AG04450 (cell line): ENCODE measurements at regions not wholly inside any gene's neighbourhood (a gene's known extent, or its start where the extent isn't known, plus 50 kb on each side); places are given as distances from the start of the nearest gene placed in this dataset.

Source experiments
- CTCF ChIA-PET: fragments of 300-600, 350-600 bp; formaldehyde crosslinking; extraction: SDS; loops from one replicate; lab custom pipeline; 2022; ENCODE audit warnings: antibody characterized with exemption, inconsistent platforms; lab: Charles Lee
- POLR2A ChIA-PET: fragments of 350-600 bp; formaldehyde crosslinking; extraction: SDS; loops from one replicate; lab custom pipeline; 2021; ENCODE audit warnings: antibody characterized with exemption, inconsistent platforms; lab: Yijun Ruan, JAX
- DNase-seq: peaks from one replicate; pipeline ENCODE4 v3.0.0-alpha.2; 2011; ENCODE audit warnings: low read depth, low spot score
- H3K27ac ChIP-seq: one replicate; pipeline ENCODE4 v1.5.1; 2012; ENCODE audit warnings: low read depth, low read length, control low read depth
- H3K27me3 ChIP-seq: one replicate; pipeline ENCODE4 v1.6.0; 2012; ENCODE audit warnings: low read length; ENCODE audit not compliant: control insufficient read depth, insufficient read depth
- H3K4me3 ChIP-seq: 2 replicates; pipeline ENCODE4 v1.5.1; 2011; ENCODE audit warnings: mild to moderate bottlenecking, low read depth, low read length, control low read depth
- H3K9me3 ChIP-seq: 2 replicates; pipeline ENCODE4 v1.5.1; 2012; ENCODE audit warnings: low read length; ENCODE audit not compliant: control insufficient read depth, insufficient read depth
- TF ChIP-seq, protein P1 (sequence below): IDR thresholded peaks from 2 replicates; pipeline ENCODE4 v1.5.1; 2011; ENCODE audit warnings: low read depth, low read length, control low read depth, inconsistent platforms

DNA sequence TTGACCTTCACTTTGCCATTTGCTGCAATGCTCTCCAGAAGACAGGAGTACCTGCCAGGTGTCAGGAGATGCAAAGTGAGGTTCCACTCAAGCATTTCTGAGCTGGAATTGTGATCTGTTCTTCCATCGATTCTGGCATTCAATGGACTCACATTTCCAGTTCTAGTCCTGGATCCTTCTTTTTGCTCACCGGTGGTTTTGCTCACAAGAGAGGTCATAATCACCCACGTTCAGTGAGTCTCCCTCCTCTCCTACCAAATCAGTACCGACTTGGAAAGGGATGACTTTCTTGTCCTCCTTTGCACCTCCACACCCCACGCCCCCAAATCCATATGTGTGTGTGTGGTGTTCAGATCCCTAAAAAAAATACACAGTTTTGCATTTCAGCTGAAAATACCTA is 206.7 kb upstream of the IGF1R start:
- Histone ChIP-seq H3K27ac (no peak overlapping the region), H3K27me3 (no peaks in the 10 kb centered on the region), H3K9me3 (no peaks in the 10 kb centered on the region), H3K4me3 (no peak overlapping the region)
- DNase-seq, result no peak
- CTCF ChIA-PET, result interaction anchor here (0.6 to 6.5 kb wide), 25 partner anchors 9 to 1315 kb away, joined by 3 to 69 read pairs (median 5); partner anchors contain the start of gene IGF1R
- POLR2A ChIA-PET, result no interaction called here
- TF ChIP-seq, protein P1, sequence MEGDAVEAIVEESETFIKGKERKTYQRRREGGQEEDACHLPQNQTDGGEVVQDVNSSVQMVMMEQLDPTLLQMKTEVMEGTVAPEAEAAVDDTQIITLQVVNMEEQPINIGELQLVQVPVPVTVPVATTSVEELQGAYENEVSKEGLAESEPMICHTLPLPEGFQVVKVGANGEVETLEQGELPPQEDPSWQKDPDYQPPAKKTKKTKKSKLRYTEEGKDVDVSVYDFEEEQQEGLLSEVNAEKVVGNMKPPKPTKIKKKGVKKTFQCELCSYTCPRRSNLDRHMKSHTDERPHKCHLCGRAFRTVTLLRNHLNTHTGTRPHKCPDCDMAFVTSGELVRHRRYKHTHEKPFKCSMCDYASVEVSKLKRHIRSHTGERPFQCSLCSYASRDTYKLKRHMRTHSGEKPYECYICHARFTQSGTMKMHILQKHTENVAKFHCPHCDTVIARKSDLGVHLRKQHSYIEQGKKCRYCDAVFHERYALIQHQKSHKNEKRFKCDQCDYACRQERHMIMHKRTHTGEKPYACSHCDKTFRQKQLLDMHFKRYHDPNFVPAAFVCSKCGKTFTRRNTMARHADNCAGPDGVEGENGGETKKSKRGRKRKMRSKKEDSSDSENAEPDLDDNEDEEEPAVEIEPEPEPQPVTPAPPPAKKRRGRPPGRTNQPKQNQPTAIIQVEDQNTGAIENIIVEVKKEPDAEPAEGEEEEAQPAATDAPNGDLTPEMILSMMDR, result no peak

- ChIA-PET CTCF (interaction anchor here (0.6 to 6.5 kb wide), 28 partner anchors 10 to 1314 kb away, joined by 3 to 69 read pairs (median 4); partner anchors contain the start of gene IGF1R), POLR2A (no interaction called here)
- no peak overlapping the region for H3K27ac ChIP-seq
- H3K27me3 ChIP-seq, result no peaks in the 10 kb centered on the region
- peak; percentile 34 for DNase-seq
- TF ChIP-seq, protein P1, result peak; percentile 91
- H3K4me3 ChIP-seq, result no peak overlapping the region
- H3K9me3 ChIP-seq, result no peaks in the 10 kb centered on the region
Observed at GRCh38 chr15:98442379-98442833, 205.9 kb upstream of the IGF1R start.

DNA sequence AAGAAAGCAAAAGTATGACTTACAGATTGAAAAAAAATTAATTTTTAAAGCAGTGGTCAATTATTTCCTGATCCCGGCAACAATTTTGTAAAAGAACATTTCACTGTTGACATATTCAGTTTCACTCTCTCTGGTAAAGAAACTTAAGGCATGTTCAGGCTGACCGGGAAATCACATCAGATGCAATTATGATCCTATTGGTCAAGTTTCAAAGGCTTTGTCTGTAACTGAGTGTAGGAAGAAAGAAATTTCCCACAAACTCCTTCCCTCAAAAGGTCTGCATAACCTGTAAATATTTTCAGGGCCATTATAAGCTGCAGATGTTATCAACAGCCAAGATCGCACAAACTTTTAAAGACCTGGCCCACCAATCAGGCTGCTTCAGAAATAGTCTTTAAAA is 205.4 kb upstream of the IGF1R start:
- no peak overlapping the region for H3K27ac ChIP-seq
- DNase-seq, result no peak
- TF ChIP-seq, protein P1, result no peak
- POLR2A ChIA-PET, result no interaction called here
- CTCF ChIA-PET, result interaction anchor here (1.0 to 6.5 kb wide), 19 partner anchors 10 to 1261 kb away, joined by 3 to 69 read pairs (median 4); partner anchors contain the start of gene IGF1R
- no peaks in the 10 kb centered on the region for H3K9me3 ChIP-seq
- no peak overlapping the region for H3K4me3 ChIP-seq
- no peaks in the 10 kb centered on the region for H3K27me3 ChIP-seq

- H3K27ac ChIP-seq, result no peak overlapping the region
- ChIA-PET POLR2A (no interaction called here), CTCF (interaction anchor here (0.6 to 6.5 kb wide), 12 partner anchors 13 to 770 kb away, joined by 3 to 69 read pairs (median 4); no protein-coding TSS in a partner anchor)
- H3K9me3 ChIP-seq, result no peaks in the 10 kb centered on the region
- H3K4me3 ChIP-seq, result no peak overlapping the region
- no peaks in the 10 kb centered on the region for H3K27me3 ChIP-seq
- TF ChIP-seq, protein P1, result no peak
- no peak for DNase-seq
Observed at GRCh38 chr15:98443526-98443925, 204.8 kb upstream of the IGF1R start.

GRCh38 chr15:98444138-98444537 is 204.2 kb upstream of the IGF1R start:
- H3K27ac ChIP-seq, result no peak overlapping the region
- no peak for DNase-seq
- POLR2A ChIA-PET, result no interaction called here
- no peaks in the 10 kb centered on the region for H3K27me3 ChIP-seq
- no peak overlapping the region for H3K4me3 ChIP-seq
- TF ChIP-seq, protein P1, result no peak
- CTCF ChIA-PET, result interaction anchor here (0.6 to 6.5 kb wide), 5 partner anchors 71 to 632 kb away, joined by 3 to 69 read pairs (median 3); no protein-coding TSS in a partner anchor
- H3K9me3 ChIP-seq, result no peaks in the 10 kb centered on the region
